ENCODE measurements at regions not wholly inside any gene's neighbourhood (a gene's known extent, or its start where the extent isn't known, plus 50 kb on each side); places are given as distances from the start of the nearest gene placed in this dataset.
A peak's percentile ranks its signal among the peaks of the same experiment; 100 is the strongest.

- no peak for DNase-seq (ENCODE audit: low read depth, low spot score)
Measured at GRCh38 chr4:14532436-14532835, 469.8 kb upstream of the CPEB2 start.

- DNase-seq (ENCODE audit: low read depth, low spot score) = no peak
Measured at GRCh38 chr4:14539246-14539645, 463.0 kb upstream of the CPEB2 start.

- no peak for DNase-seq (ENCODE audit: low read depth, low spot score)
Measured at GRCh38 chr4:14545163-14545562, 457.1 kb upstream of the CPEB2 start.

- no peak for DNase-seq (ENCODE audit: low read depth, low spot score)
Measured at GRCh38 chr4:14545807-14546206, 456.5 kb upstream of the CPEB2 start.

- no peak for DNase-seq (ENCODE audit: low read depth, low spot score)
Measured at GRCh38 chr4:14552119-14552518, 450.2 kb upstream of the CPEB2 start.

GRCh38 chr4:14559646-14560045, 442.6 kb upstream of the CPEB2 start:
- no peak for DNase-seq (ENCODE audit: low read depth, low spot score)

GRCh38 chr4:14560577-14560976, 441.7 kb upstream of the CPEB2 start:
- no peak for DNase-seq (ENCODE audit: low read depth, low spot score)

GRCh38 chr4:14562901-14563300, 439.4 kb upstream of the CPEB2 start:
- DNase-seq (ENCODE audit: low read depth, low spot score) = no peak

GRCh38 chr4:14564281-14564680, 438.0 kb upstream of the CPEB2 start:
- no peak for DNase-seq (ENCODE audit: low read depth, low spot score)

- DNase-seq (ENCODE audit: low read depth, low spot score) = no peak
Measured at GRCh38 chr4:14566518-14566917, 435.8 kb upstream of the CPEB2 start.

- DNase-seq (ENCODE audit: low read depth, low spot score) = no peak
Measured at GRCh38 chr4:14568351-14568750, 433.9 kb upstream of the CPEB2 start.

GRCh38 chr4:14575289-14575688, 427.0 kb upstream of the CPEB2 start:
- DNase-seq (ENCODE audit: low read depth, low spot score) = no peak

GRCh38 chr4:14575919-14576318, 426.4 kb upstream of the CPEB2 start:
- no peak for DNase-seq (ENCODE audit: low read depth, low spot score)

- no peak for DNase-seq (ENCODE audit: low read depth, low spot score)
Measured at GRCh38 chr4:14580061-14580460, 422.2 kb upstream of the CPEB2 start.

GRCh38 chr4:14581741-14582140, 420.5 kb upstream of the CPEB2 start:
- peak; percentile 48 for DNase-seq (ENCODE audit: low read depth, low spot score)

- DNase-seq (ENCODE audit: low read depth, low spot score) = no peak
Measured at GRCh38 chr4:14582677-14583076, 419.6 kb upstream of the CPEB2 start.

GRCh38 chr4:14583331-14583730, 418.9 kb upstream of the CPEB2 start:
- DNase-seq (ENCODE audit: low read depth, low spot score) = no peak

GRCh38 chr4:14583752-14584151, 418.5 kb upstream of the CPEB2 start:
- DNase-seq (ENCODE audit: low read depth, low spot score) = no peak

- DNase-seq (ENCODE audit: low read depth, low spot score) = no peak
Measured at GRCh38 chr4:14592950-14593349, 409.3 kb upstream of the CPEB2 start.

- DNase-seq (ENCODE audit: low read depth, low spot score) = no peak
Measured at GRCh38 chr4:14596028-14596427, 406.3 kb upstream of the CPEB2 start.

GRCh38 chr4:14596437-14596836, 405.8 kb upstream of the CPEB2 start:
- no peak for DNase-seq (ENCODE audit: low read depth, low spot score)

GRCh38 chr4:14596904-14597303, 405.4 kb upstream of the CPEB2 start:
- peak; percentile 15 for DNase-seq (ENCODE audit: low read depth, low spot score)

- no peak for DNase-seq (ENCODE audit: low read depth, low spot score)
Measured at GRCh38 chr4:14602206-14602605, 400.1 kb upstream of the CPEB2 start.

GRCh38 chr4:14607001-14607400, 395.3 kb upstream of the CPEB2 start:
- no peak for DNase-seq (ENCODE audit: low read depth, low spot score)

GRCh38 chr4:14607578-14607977, 394.7 kb upstream of the CPEB2 start:
- DNase-seq (ENCODE audit: low read depth, low spot score) = no peak

Measured in ELF-1 (cell line).